ENCODE measurements at regions not wholly inside any gene's neighbourhood (a gene's known extent, or its start where the extent isn't known, plus 50 kb on each side); places are given as distances from the start of the nearest gene placed in this dataset.
"Not testable (repeated sequence)": the region's sequence is repeated elsewhere in the genome, so short reads cannot be mapped to it uniquely, and the experiment has no call there.

- Histone ChIP-seq H3K36me3 (ENCODE audit: insufficient read depth, low read length) (no peaks in the 10 kb centered on the region), H3K4me1 (ENCODE audit: insufficient read depth, low read length) (no peaks in the 10 kb centered on the region; the same call in 1 of the 2 replicates), H3K9ac (ENCODE audit: low read depth, low read length) (no peak overlapping the region), H3K9me3 (ENCODE audit: control insufficient read depth, insufficient read depth, low read length) (no peaks in the 10 kb centered on the region)
These were observed 1587.4 kb downstream of the GRIK2 start for GRCh38 chr6:102980951-102981350.

- no peaks in the 10 kb centered on the region for H3K4me1 ChIP-seq (ENCODE audit: insufficient read depth, low read length)
These were observed 1568.4 kb downstream of the GRIK2 start for GRCh38 chr6:102961902-102962301.

DNA sequence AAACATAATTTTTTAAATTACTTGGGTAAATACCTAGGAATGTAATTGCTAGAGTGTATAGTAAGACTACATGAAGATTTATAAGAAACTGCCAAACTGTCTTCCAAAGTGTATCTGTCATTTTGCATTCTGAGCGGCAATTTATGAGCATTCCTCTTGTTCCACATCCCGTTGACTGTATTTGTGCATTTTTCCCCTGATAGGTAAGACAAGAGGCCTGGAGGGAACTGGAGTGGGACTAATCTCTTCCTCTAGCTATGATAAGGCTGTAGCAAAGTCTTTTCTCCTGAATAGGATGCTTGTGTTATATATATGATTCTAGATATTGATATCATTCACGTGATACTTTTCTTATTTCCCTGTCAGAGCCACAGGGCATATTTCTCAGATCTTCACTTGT lies 1557.5 kb downstream of the GRIK2 start:
- Histone ChIP-seq H3K9me3 (ENCODE audit: control insufficient read depth, insufficient read depth, low read length) (no peaks in the 10 kb centered on the region), H3K36me3 (ENCODE audit: insufficient read depth, low read length) (no peaks in the 10 kb centered on the region), H3K4me1 (ENCODE audit: insufficient read depth, low read length) (no peaks in the 10 kb centered on the region)

More at GRCh38 chr6:102961902-102962301, 1568.4 kb downstream of the GRIK2 start:
- Histone ChIP-seq H3K9me3 (ENCODE audit: control insufficient read depth, insufficient read depth, low read length) (no peaks in the 10 kb centered on the region), H3K9ac (ENCODE audit: low read depth, low read length) (no peak overlapping the region), H3K36me3 (ENCODE audit: insufficient read depth, low read length) (no peaks in the 10 kb centered on the region)

DNA sequence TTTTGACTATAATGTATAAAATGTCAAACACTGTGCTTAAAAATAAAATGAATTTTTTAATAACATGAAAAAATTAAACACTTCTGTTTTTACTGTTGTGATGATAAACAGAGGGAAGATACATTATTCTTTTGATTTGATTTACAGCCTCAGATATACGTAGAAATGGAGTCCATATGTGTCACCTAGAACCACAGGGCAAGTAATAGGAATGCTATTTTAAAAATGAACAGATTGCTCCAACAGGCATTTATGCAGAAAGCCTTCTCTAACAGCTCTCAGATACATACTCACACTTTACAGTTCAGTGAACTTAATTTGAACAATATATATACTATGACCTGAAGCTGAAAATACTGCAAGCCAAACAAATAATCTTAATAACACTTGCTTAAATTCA lies 1551.0 kb downstream of the GRIK2 start:
- Histone ChIP-seq H3K36me3 (ENCODE audit: insufficient read depth, low read length) (no peaks in the 10 kb centered on the region), H3K9ac (ENCODE audit: low read depth, low read length) (no peak overlapping the region), H3K4me1 (ENCODE audit: insufficient read depth, low read length) (no peaks in the 10 kb centered on the region), H3K9me3 (ENCODE audit: control insufficient read depth, insufficient read depth, low read length) (no peaks in the 10 kb centered on the region; the same call in 1 of the 2 replicates)

More for the DNA sequence above, 1557.5 kb downstream of the GRIK2 start:
- no peak overlapping the region for H3K9ac ChIP-seq (ENCODE audit: low read depth, low read length)

GRCh38 chr6:102942206-102942605 lies 1548.7 kb downstream of the GRIK2 start:
- Histone ChIP-seq H3K9ac (ENCODE audit: low read depth, low read length) (no peak overlapping the region), H3K4me1 (ENCODE audit: insufficient read depth, low read length) (no peaks in the 10 kb centered on the region), H3K9me3 (ENCODE audit: control insufficient read depth, insufficient read depth, low read length) (no peaks in the 10 kb centered on the region; the same call in 1 of the 2 replicates), H3K36me3 (ENCODE audit: insufficient read depth, low read length) (no peaks in the 10 kb centered on the region)

- H3K36me3 ChIP-seq (ENCODE audit: insufficient read depth, low read length), result no peaks in the 10 kb centered on the region
- H3K9ac ChIP-seq (ENCODE audit: low read depth, low read length), result no peak overlapping the region
- no peaks in the 10 kb centered on the region for H3K4me1 ChIP-seq (ENCODE audit: insufficient read depth, low read length)
- no peaks in the 10 kb centered on the region; the same call in 1 of the 2 replicates for H3K9me3 ChIP-seq (ENCODE audit: control insufficient read depth, insufficient read depth, low read length)
These were observed 1543.5 kb downstream of the GRIK2 start for GRCh38 chr6:102936959-102937358.

- Histone ChIP-seq H3K9ac (ENCODE audit: low read depth, low read length) (no peak overlapping the region), H3K4me1 (ENCODE audit: insufficient read depth, low read length) (no peaks in the 10 kb centered on the region), H3K36me3 (ENCODE audit: insufficient read depth, low read length) (no peaks in the 10 kb centered on the region), H3K9me3 (ENCODE audit: control insufficient read depth, insufficient read depth, low read length) (no peaks in the 10 kb centered on the region)
These were observed 1534.6 kb downstream of the GRIK2 start for GRCh38 chr6:102928109-102928508.

DNA sequence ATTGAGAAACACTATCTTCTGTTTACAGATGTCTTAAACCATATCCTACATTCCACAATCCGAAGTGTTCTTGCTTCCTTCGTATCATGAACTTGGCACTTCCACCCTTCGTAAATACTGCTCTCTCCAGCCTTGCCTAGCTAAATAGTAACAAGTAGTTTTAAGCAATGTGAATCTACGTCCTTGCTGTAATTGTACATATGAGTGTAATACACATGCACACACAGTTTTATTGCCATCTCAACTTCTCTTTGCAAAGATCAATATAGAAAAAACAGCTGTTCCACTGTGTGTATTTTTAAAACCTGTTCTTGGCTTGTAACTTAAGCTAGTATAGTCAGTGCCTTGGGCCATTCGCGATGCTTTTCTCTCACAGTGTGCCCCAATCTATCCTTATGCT lies 1524.7 kb downstream of the GRIK2 start:
- no peaks in the 10 kb centered on the region for H3K4me1 ChIP-seq (ENCODE audit: insufficient read depth, low read length)
- no peaks in the 10 kb centered on the region for H3K36me3 ChIP-seq (ENCODE audit: insufficient read depth, low read length)
- no peaks in the 10 kb centered on the region for H3K9me3 ChIP-seq (ENCODE audit: control insufficient read depth, insufficient read depth, low read length)
- H3K9ac ChIP-seq (ENCODE audit: low read depth, low read length), result no peak overlapping the region

DNA sequence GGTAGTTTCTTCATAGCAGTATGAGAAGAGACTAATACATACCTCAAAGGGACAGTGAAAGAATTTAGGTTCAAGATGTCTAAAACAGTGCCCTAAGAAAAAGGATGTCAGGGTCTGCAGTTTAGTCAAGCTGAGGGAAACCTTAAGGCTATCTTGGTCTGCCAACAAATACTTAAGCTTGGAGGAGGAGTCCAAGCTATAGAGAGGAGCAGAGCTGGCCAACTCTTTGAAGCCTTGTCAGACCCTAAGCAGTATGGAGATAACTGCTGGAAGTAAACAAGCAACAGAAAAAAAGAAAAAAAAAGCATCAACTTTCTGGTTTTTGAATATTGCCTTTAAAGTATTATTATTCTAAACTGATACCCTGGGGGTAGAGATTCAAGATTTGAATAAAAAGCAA lies 1518.1 kb downstream of the GRIK2 start:
- Histone ChIP-seq H3K9ac (ENCODE audit: low read depth, low read length) (no peak overlapping the region), H3K9me3 (ENCODE audit: control insufficient read depth, insufficient read depth, low read length) (no peaks in the 10 kb centered on the region), H3K36me3 (ENCODE audit: insufficient read depth, low read length) (no peaks in the 10 kb centered on the region), H3K4me1 (ENCODE audit: insufficient read depth, low read length) (no peaks in the 10 kb centered on the region)

DNA sequence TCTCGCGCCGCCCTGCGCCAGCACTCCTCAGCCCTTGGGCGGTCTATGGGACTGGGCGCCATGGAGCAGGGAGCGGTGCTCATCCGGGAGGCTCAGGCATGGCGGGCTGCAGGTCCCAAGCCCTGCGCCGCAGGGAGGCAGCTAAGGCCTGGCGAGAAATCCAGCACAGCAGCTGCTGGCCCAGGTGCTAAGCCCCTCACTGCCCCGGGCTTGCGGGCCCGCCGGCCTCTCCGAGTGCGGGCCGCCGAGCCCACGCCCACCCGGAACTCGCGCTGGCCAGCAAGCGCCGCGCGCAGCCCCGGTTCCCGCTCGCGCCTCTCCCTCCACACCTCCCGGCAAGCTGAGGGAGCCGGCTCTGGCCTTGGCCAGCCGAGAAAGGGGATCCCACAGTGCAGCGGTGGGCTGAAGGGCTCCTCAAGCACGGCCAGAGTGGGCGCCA lies 1517.2 kb downstream of the GRIK2 start:
- H3K9ac ChIP-seq (ENCODE audit: low read depth, low read length); H3K36me3 ChIP-seq (ENCODE audit: insufficient read depth, low read length); H3K4me1 ChIP-seq (ENCODE audit: insufficient read depth, low read length); H3K9me3 ChIP-seq (ENCODE audit: control insufficient read depth, insufficient read depth, low read length): not testable (repeated sequence)

GRCh38 chr6:102907181-102907580 lies 1513.7 kb downstream of the GRIK2 start:
- no peak overlapping the region for H3K9ac ChIP-seq (ENCODE audit: low read depth, low read length)
- no peaks in the 10 kb centered on the region for H3K9me3 ChIP-seq (ENCODE audit: control insufficient read depth, insufficient read depth, low read length)
- H3K36me3 ChIP-seq (ENCODE audit: insufficient read depth, low read length), result no peaks in the 10 kb centered on the region
- H3K4me1 ChIP-seq (ENCODE audit: insufficient read depth, low read length), result no peaks in the 10 kb centered on the region

DNA sequence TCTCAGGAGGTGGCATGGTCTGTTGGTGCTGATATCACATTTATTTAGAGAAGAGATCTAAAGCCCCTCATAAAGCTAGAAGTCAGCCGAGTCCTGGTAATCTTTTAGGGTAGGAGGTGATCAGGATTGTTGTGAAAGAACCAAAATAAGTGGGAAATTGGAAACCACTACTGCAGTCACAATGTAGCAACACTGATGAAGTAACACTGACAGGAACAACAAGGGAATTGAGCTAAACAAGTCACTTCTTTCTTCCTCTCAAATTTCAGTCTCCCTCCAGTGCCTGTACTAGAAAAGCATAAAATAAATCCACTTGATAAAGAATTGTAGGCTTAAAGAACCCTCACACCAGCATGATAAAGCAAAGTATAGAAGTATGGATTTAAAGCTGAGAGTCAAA lies 1509.0 kb downstream of the GRIK2 start:
- Histone ChIP-seq H3K9ac (ENCODE audit: low read depth, low read length) (no peak overlapping the region), H3K9me3 (ENCODE audit: control insufficient read depth, insufficient read depth, low read length) (no peaks in the 10 kb centered on the region), H3K36me3 (ENCODE audit: insufficient read depth, low read length) (no peaks in the 10 kb centered on the region), H3K4me1 (ENCODE audit: insufficient read depth, low read length) (no peaks in the 10 kb centered on the region)

DNA sequence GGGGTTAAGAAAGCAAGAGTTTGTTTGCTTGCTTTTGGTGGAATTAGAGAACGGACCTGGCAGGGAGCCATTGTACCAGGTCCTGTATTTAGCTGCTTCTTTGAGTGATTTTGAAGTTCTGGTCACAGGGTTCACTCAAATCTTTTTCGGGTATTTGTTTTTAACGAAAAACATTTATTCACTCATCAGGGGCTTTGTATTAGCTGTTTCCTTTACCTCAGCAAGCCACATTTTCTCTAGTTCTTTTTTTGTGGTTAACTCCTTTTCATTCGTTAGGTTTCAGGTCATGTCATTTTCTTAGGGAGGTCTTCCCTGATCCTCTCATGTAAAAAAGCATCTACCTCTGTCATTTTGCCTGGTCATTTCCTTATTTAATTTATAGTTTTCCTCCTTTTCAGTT lies 1502.2 kb downstream of the GRIK2 start:
- Histone ChIP-seq H3K36me3 (ENCODE audit: insufficient read depth, low read length) (no peaks in the 10 kb centered on the region), H3K9ac (ENCODE audit: low read depth, low read length) (no peak overlapping the region), H3K9me3 (ENCODE audit: control insufficient read depth, insufficient read depth, low read length) (no peaks in the 10 kb centered on the region), H3K4me1 (ENCODE audit: insufficient read depth, low read length) (no peaks in the 10 kb centered on the region)

DNA sequence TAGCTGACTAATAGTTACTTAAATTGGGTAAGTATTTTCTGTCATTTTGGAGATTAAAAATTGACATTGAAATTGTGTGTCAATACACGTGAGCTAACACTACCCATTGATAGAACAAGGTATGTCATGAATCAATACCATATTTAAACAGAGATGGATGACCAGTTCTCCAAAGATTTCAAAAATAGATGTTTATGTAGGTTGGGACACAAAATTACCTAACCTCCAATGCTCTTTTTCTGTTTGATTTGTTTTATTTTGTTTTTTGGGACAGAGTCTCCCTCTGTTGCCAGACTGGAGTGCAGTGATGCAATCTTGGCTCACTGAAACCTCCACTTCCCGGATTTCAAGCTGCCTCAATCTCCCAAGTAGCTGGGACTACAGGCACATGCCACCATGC lies 1491.7 kb downstream of the GRIK2 start:
- Histone ChIP-seq H3K36me3 (ENCODE audit: insufficient read depth, low read length) (no peaks in the 10 kb centered on the region), H3K4me1 (ENCODE audit: insufficient read depth, low read length) (no peaks in the 10 kb centered on the region), H3K9me3 (ENCODE audit: control insufficient read depth, insufficient read depth, low read length) (no peaks in the 10 kb centered on the region), H3K9ac (ENCODE audit: low read depth, low read length) (no peak overlapping the region)

DNA sequence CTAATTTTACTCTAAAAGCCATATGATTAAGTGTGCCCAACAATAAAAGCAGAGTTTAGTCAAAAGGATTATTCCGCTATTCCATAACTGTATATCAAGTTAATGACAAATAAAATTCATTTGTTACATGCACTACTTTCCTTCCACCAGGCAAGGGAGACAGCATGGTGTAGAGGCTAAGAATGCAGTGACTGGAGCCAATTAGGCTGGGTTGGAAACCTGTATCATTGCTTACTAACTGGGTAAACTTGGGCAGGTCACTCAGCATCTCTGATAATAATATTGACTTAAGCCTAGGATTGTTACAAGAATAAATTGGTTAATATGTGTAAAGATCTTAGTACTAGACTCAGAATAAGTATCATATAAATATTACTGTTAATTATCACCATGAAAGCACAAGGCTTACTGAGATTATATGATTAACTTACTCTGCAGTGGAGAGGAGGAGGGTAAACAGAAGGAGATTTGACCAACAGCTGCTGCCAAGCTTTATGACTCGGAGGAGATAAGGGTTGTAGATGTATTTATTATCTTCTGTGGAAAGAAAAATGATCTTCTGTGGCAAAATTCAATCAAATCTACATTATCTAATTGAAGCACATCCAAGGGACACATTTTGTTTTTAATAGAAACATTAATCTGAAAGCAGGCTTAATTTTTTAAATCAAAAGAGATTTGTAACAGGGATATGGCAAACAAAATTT lies 1459.9 kb downstream of the GRIK2 start:
- no peak overlapping the region for H3K9ac ChIP-seq (ENCODE audit: low read depth, low read length)
- H3K36me3 ChIP-seq (ENCODE audit: insufficient read depth, low read length), result no peaks in the 10 kb centered on the region
- no peaks in the 10 kb centered on the region for H3K9me3 ChIP-seq (ENCODE audit: control insufficient read depth, insufficient read depth, low read length)
- no peaks in the 10 kb centered on the region for H3K4me1 ChIP-seq (ENCODE audit: insufficient read depth, low read length)
